PC-9 (cell line): ENCODE measurements at regions not wholly inside any gene's neighbourhood (a gene's known extent, or its start where the extent isn't known, plus 50 kb on each side); places are given as distances from the start of the nearest gene placed in this dataset.

Source experiments
- BruUV-seq: library from RNA; stranded (reverse); fragments of 400-500 nt; replicated peaks from 2 replicates; lab custom pipeline; 2021; lab: Mats Ljungman, UMichigan
- CTCF ChIA-PET: fragments of 300-600 bp; sonication (Branson Sonifier 250); formaldehyde crosslinking; loops from one replicate; lab custom pipeline; 2022; ENCODE audit warnings: antibody characterized with exemption; lab: Charles Lee
- POLR2A ChIA-PET: fragments of 300-600 bp; sonication (Branson Sonifier 250); formaldehyde crosslinking; loops from one replicate; lab custom pipeline; 2022; ENCODE audit warnings: antibody characterized with exemption; ENCODE audit not compliant: unreplicated experiment; lab: Charles Lee
- DNase-seq, 2 experiments: peaks; one replicate each; pipeline versions ENCODE4 v3.0.0 to v3.0.0-alpha.2; 2015 to 2022; ENCODE audit warnings: mixed read lengths in 1 of 2
- H2AFZ ChIP-seq: fragments of 200-600 bp; sonication (generic); 2 replicates; pipeline ENCODE4 v1.8.1; 2017; ENCODE audit warnings: antibody characterized with exemption
- H3F3A ChIP-seq: fragments of 200-600 bp; sonication (generic); 2 replicates; pipeline ENCODE4 v1.8.1; 2017; ENCODE audit warnings: antibody characterized with exemption, mild to moderate bottlenecking, low read depth; ENCODE audit not compliant: insufficient read depth
- H3K27ac ChIP-seq: fragments of 200-600 bp; sonication (generic); 2 replicates; pipeline ENCODE4 v1.6.1; 2016; ENCODE audit warnings: mixed run types
- H3K27me3 ChIP-seq: fragments of 200-600 bp; sonication (generic); 2 replicates; pipeline ENCODE4 v1.6.1; 2016; ENCODE audit warnings: low read depth, mixed run types; ENCODE audit not compliant: insufficient read depth
- H3K36me3 ChIP-seq: fragments of 200-600 bp; sonication (generic); 2 replicates; pipeline ENCODE4 v1.6.1; 2016; ENCODE audit warnings: low read depth, mixed run types
- H3K4me1 ChIP-seq: fragments of 200-600 bp; sonication (generic); replicated peaks from 2 replicates; pipeline ENCODE4 v1.6.1; 2016; ENCODE audit warnings: mixed run types; ENCODE audit not compliant: insufficient read depth
- H3K4me2 ChIP-seq: fragments of 200-600 bp; sonication (generic); 2 replicates; pipeline ENCODE4 v1.6.1; 2017; ENCODE audit warnings: mixed run types
- H3K4me3 ChIP-seq: fragments of 200-600 bp; sonication (generic); 2 replicates; pipeline ENCODE4 v1.6.1; 2016; ENCODE audit warnings: mixed run types
- H3K79me2 ChIP-seq: fragments of 200-600 bp; sonication (generic); 2 replicates; pipeline ENCODE4 v1.6.1; 2017; ENCODE audit warnings: low read depth, mixed run types
- H3K9me2 ChIP-seq: fragments of 200-600 bp; sonication (generic); 2 replicates; pipeline ENCODE4 v1.8.1; 2017; ENCODE audit warnings: mild to moderate bottlenecking; ENCODE audit not compliant: insufficient read depth
- H3K9me3 ChIP-seq: fragments of 200-600 bp; sonication (generic); 2 replicates; pipeline ENCODE4 v1.8.1; 2016; ENCODE audit warnings: low read depth; ENCODE audit not compliant: insufficient read depth
- H4K20me1 ChIP-seq: fragments of 200-600 bp; sonication (generic); 2 replicates; pipeline ENCODE4 v1.8.1; 2017; ENCODE audit not compliant: insufficient read depth
- CTCF ChIP-seq: fragments of 200-600 bp; sonication (generic); conservative IDR thresholded peaks from 2 replicates; pipeline ENCODE4 v1.6.1; 2017; ENCODE audit warnings: mixed run types, antibody characterized with exemption, mild to moderate bottlenecking, moderate library complexity
- EZH2 ChIP-seq: fragments of 200-600 bp; sonication (generic); IDR thresholded peaks from 2 replicates; pipeline ENCODE4 v1.8.0; 2017; ENCODE audit warnings: antibody characterized with exemption, low read depth
- intact Hi-C: fragments of 100-400 bp; cut with micrococcal nuclease; formaldehyde crosslinking; loops from one replicate; pipeline ENCODE4 v1.10.0; 2022; ENCODE audit not compliant: unreplicated experiment

- DNase-seq, result no peak
- TF ChIP-seq EZH2 (no peak), CTCF (no peak)
- CTCF ChIA-PET, result no interaction called here
- Histone ChIP-seq H3K4me2 (no peak overlapping the region), H3K4me3 (no peak overlapping the region), H2AFZ (no peak overlapping the region), H3K9me2 (no peaks in the 10 kb centered on the region; the same call in 1 of the 2 replicates), H3K9me3 (no peaks in the 10 kb centered on the region), H3K4me1 (no peaks in the 10 kb centered on the region), H3K27ac (no peak overlapping the region), H3K36me3 (no peaks in the 10 kb centered on the region), H3K79me2 (no peaks in the 10 kb centered on the region), H3F3A (no peaks in the 10 kb centered on the region), H3K27me3 (no peaks in the 10 kb centered on the region), H4K20me1 (no peaks in the 10 kb centered on the region)
- POLR2A ChIA-PET, result no interaction called here
- no TSS peak for BruUV-seq
- intact Hi-C loops, result no loop called here
Observed at GRCh38 chr9:1384816-1385215, 334.7 kb downstream of the DMRT2 start.

- Histone ChIP-seq H4K20me1 (no peaks in the 10 kb centered on the region), H3K27ac (no peak overlapping the region), H3K4me2 (no peak overlapping the region), H3K27me3 (no peaks in the 10 kb centered on the region), H3K36me3 (no peaks in the 10 kb centered on the region), H3K9me2 (no peaks in the 10 kb centered on the region), H2AFZ (no peak overlapping the region), H3K4me1 (no peaks in the 10 kb centered on the region), H3K79me2 (no peaks in the 10 kb centered on the region), H3K4me3 (no peak overlapping the region), H3K9me3 (no peaks in the 10 kb centered on the region), H3F3A (no peaks in the 10 kb centered on the region)
- intact Hi-C loops, result no loop called here
- ChIA-PET CTCF (no interaction called here), POLR2A (no interaction called here)
- TF ChIP-seq CTCF, result no peak
- TF ChIP-seq EZH2, result no peak
- DNase-seq, result no peak
- BruUV-seq, result no TSS peak
Observed at GRCh38 chr9:1386420-1386819, 336.3 kb downstream of the DMRT2 start.

- intact Hi-C loops, result no loop called here
- H3K4me1 ChIP-seq, result no peaks in the 10 kb centered on the region
- CTCF ChIA-PET, result no interaction called here
- H3K4me3 ChIP-seq, result no peak overlapping the region
- TF ChIP-seq EZH2 (no peak), CTCF (no peak)
- no peaks in the 10 kb centered on the region for H4K20me1 ChIP-seq
- POLR2A ChIA-PET, result no interaction called here
- no peak for DNase-seq
- H3K4me2 ChIP-seq, result no peak overlapping the region
- H3K79me2 ChIP-seq, result no peaks in the 10 kb centered on the region
- no TSS peak for BruUV-seq
- no peak overlapping the region for H3K27ac ChIP-seq
- H3K9me2 ChIP-seq, result no peaks in the 10 kb centered on the region
- H3K27me3 ChIP-seq, result no peaks in the 10 kb centered on the region
- H3F3A ChIP-seq, result no peaks in the 10 kb centered on the region
- no peaks in the 10 kb centered on the region for H3K9me3 ChIP-seq
- no peak overlapping the region for H2AFZ ChIP-seq
- no peaks in the 10 kb centered on the region for H3K36me3 ChIP-seq
Observed at GRCh38 chr9:1388216-1388615, 338.1 kb downstream of the DMRT2 start.
